ENCODE measurements at regions not wholly inside any gene's neighbourhood (a gene's known extent, or its start where the extent isn't known, plus 50 kb on each side); places are given as distances from the start of the nearest gene placed in this dataset.

- peaks cover 3% of the 10 kb centered on the region; the same call in 1 of the 2 replicates for H3K27me3 Mint-ChIP-seq (ENCODE audit: low read depth)
- no peak overlapping the region for H3K4me3 Mint-ChIP-seq
- no peak overlapping the region for H3K27ac Mint-ChIP-seq
- DNase-seq (ENCODE audit: low spot score), result no peak
- TF ChIP-seq, protein P1, sequence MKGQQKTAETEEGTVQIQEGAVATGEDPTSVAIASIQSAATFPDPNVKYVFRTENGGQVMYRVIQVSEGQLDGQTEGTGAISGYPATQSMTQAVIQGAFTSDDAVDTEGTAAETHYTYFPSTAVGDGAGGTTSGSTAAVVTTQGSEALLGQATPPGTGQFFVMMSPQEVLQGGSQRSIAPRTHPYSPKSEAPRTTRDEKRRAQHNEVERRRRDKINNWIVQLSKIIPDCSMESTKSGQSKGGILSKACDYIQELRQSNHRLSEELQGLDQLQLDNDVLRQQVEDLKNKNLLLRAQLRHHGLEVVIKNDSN (CRISPR knock-in tag; IDR thresholded peaks at IDR 0.05), result no peak
- TF ChIP-seq ATF6 (CRISPR knock-in tag; IDR thresholded peaks at IDR 0.05) (no peak), ATF3 (CRISPR knock-in tag; conservative IDR thresholded peaks at IDR 0.05) (no peak), SMAD3 (CRISPR knock-in tag; IDR thresholded peaks at IDR 0.05; ENCODE audit: borderline replicate concordance) (no peak), ZNF121 (CRISPR knock-in tag; IDR thresholded peaks at IDR 0.05) (no peak), MYBL2 (CRISPR knock-in tag; IDR thresholded peaks at IDR 0.05) (no peak), ZNF317 (CRISPR knock-in tag; IDR thresholded peaks at IDR 0.05; ENCODE audit: borderline replicate concordance, low read depth) (no peak), TP53 (CRISPR knock-in tag; IDR thresholded peaks at IDR 0.05) (no peak), EMX1 (CRISPR knock-in tag; IDR thresholded peaks at IDR 0.05) (no peak), SMAD4 (CRISPR knock-in tag; IDR thresholded peaks at IDR 0.05) (no peak), ZBTB21 (CRISPR knock-in tag; IDR thresholded peaks at IDR 0.05; ENCODE audit: borderline replicate concordance) (no peak), ZNF396 (CRISPR knock-in tag; IDR thresholded peaks at IDR 0.05; ENCODE audit: borderline replicate concordance) (no peak), CREB1 (CRISPR knock-in tag; IDR thresholded peaks at IDR 0.05) (no peak), MAX (CRISPR knock-in tag; IDR thresholded peaks at IDR 0.05) (no peak), ATF2 (CRISPR knock-in tag; IDR thresholded peaks at IDR 0.05; ENCODE audit: borderline replicate concordance, low read depth) (no peak), AFF4 (CRISPR knock-in tag; IDR thresholded peaks at IDR 0.05; ENCODE audit: borderline replicate concordance) (no peak)
- TF ChIP-seq, protein P2, sequence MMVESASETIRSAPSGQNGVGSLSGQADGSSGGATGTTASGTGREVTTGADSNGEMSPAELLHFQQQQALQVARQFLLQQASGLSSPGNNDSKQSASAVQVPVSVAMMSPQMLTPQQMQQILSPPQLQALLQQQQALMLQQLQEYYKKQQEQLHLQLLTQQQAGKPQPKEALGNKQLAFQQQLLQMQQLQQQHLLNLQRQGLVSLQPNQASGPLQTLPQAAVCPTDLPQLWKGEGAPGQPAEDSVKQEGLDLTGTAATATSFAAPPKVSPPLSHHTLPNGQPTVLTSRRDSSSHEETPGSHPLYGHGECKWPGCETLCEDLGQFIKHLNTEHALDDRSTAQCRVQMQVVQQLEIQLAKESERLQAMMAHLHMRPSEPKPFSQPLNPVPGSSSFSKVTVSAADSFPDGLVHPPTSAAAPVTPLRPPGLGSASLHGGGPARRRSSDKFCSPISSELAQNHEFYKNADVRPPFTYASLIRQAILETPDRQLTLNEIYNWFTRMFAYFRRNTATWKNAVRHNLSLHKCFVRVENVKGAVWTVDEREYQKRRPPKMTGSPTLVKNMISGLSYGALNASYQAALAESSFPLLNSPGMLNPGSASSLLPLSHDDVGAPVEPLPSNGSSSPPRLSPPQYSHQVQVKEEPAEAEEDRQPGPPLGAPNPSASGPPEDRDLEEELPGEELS (CRISPR knock-in tag; IDR thresholded peaks at IDR 0.05), result no peak
- peaks cover 72% of the 10 kb centered on the region for H3K9me3 Mint-ChIP-seq
- peaks cover 67% of the 10 kb centered on the region for H3K36me3 Mint-ChIP-seq
- ChIA-PET POLR2A (no interaction called here), CTCF (no interaction called here)
- no peaks in the 10 kb centered on the region for H3K4me1 Mint-ChIP-seq
- no peak for ATAC-seq
Measured at GRCh38 chr12:126021675-126022074, 956.4 kb downstream of the AACS start.
